IPS-11a (cell line): ENCODE measurements at regions not wholly inside any gene's neighbourhood (a gene's known extent, or its start where the extent isn't known, plus 50 kb on each side); places are given as distances from the start of the nearest gene placed in this dataset.

Source experiments
- H3K4me3 ChIP-seq: one replicate; pipeline ENCODE4 v1.5.1; 2013; ENCODE audit warnings: low read depth, low read length, control low read depth

- no peak overlapping the region for H3K4me3 ChIP-seq
These were observed 229.3 kb downstream of the SNX18 start for GRCh38 chr5:54746777-54747398.

GRCh38 chr5:54746346-54746745, 228.8 kb downstream of the SNX18 start:
- no peak overlapping the region for H3K4me3 ChIP-seq

- no peak overlapping the region for H3K4me3 ChIP-seq
These were observed 228.0 kb downstream of the SNX18 start for GRCh38 chr5:54745599-54745998.

GRCh38 chr5:54743997-54744788, 226.6 kb downstream of the SNX18 start:
- no peak overlapping the region for H3K4me3 ChIP-seq

- no peak overlapping the region for H3K4me3 ChIP-seq
These were observed 226.0 kb downstream of the SNX18 start for GRCh38 chr5:54743581-54743980.

- no peak overlapping the region for H3K4me3 ChIP-seq
These were observed 224.9 kb downstream of the SNX18 start for GRCh38 chr5:54742417-54742891.

GRCh38 chr5:54741711-54742110, 224.2 kb downstream of the SNX18 start:
- no peak overlapping the region for H3K4me3 ChIP-seq

- no peak overlapping the region for H3K4me3 ChIP-seq
These were observed 222.6 kb downstream of the SNX18 start for GRCh38 chr5:54740141-54740540.

- H3K4me3 ChIP-seq = no peak overlapping the region
These were observed 221.8 kb downstream of the SNX18 start for GRCh38 chr5:54739371-54739770.

GRCh38 chr5:54738973-54739367, 221.4 kb downstream of the SNX18 start:
- H3K4me3 ChIP-seq = no peak overlapping the region

- H3K4me3 ChIP-seq = no peak overlapping the region
These were observed 220.8 kb downstream of the SNX18 start for GRCh38 chr5:54738118-54738972.

- no peak overlapping the region for H3K4me3 ChIP-seq
These were observed 218.6 kb downstream of the SNX18 start for GRCh38 chr5:54736003-54736797.

GRCh38 chr5:54733101-54733500, 215.5 kb downstream of the SNX18 start:
- no peak overlapping the region for H3K4me3 ChIP-seq

GRCh38 chr5:54732108-54732507, 214.5 kb downstream of the SNX18 start:
- H3K4me3 ChIP-seq = no peak overlapping the region

- H3K4me3 ChIP-seq = no peak overlapping the region
These were observed 211.0 kb downstream of the SNX18 start for GRCh38 chr5:54728588-54728915.

GRCh38 chr5:54727874-54728587, 210.5 kb downstream of the SNX18 start:
- H3K4me3 ChIP-seq = no peak overlapping the region

- H3K4me3 ChIP-seq = no peak overlapping the region
These were observed 208.1 kb downstream of the SNX18 start for GRCh38 chr5:54725391-54726280.

GRCh38 chr5:54722846-54723433, 205.4 kb downstream of the SNX18 start:
- no peak overlapping the region for H3K4me3 ChIP-seq
